Uterus (tissue), 2 donors: ENCODE measurements at regions not wholly inside any gene's neighbourhood (a gene's known extent, or its start where the extent isn't known, plus 50 kb on each side); places are given as distances from the start of the nearest gene placed in this dataset.

Source experiments
- POLR2A ChIP-seq, 2 donors: fragments of 450-650 bp; IDR thresholded peaks; one replicate each; pipeline ENCODE4 v1.6.1; 2016; ENCODE audit warnings: antibody characterized with exemption in 2 of 2, mild to moderate bottlenecking in 1 of 2, moderate library complexity in 1 of 2
- TF ChIP-seq, protein P1 (sequence below), 4 experiments: fragments of 200-600 bp in 2 of 4; fragments of 450-650 bp in 2 of 4; sonication (generic) in 2 of 4; IDR thresholded peaks; one replicate each; pipeline ENCODE4 v1.5.1; 2016 to 2019; ENCODE audit warnings: antibody characterized with exemption in 4 of 4, mild to moderate bottlenecking in 2 of 4, moderate library complexity in 1 of 4

DNA sequence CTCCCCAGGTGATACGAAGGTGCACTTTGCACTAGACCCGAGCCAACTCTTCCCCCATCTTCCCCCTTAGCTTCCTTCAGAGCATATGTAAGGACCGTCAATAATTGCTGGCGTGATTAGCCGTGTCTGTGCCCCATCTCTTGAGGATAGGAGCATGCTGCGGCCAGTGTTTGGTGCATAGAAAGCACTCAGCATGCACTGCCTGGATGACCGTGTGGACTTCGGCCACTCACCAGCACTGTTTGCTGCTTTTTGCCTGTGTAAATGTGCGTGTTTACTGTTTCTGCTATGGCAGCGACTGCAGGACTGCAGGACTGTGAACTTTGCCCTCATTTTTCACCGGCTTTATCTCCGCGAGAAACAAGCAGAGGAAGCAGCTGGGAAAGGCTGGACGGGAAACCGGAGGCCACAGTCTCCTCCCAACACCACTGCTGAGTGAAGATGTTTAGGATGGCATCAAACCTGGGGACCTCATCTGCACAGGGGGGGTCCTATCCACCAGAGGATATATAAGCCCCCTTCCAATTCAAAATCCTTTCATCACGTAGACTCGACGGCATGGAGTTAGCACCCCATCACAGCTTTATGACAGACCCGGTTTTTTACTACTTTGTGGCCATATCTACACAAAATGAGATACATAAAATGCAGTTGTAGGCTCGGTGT lies 150.6 kb upstream of the AFDN start:
- TF ChIP-seq, protein P1, sequence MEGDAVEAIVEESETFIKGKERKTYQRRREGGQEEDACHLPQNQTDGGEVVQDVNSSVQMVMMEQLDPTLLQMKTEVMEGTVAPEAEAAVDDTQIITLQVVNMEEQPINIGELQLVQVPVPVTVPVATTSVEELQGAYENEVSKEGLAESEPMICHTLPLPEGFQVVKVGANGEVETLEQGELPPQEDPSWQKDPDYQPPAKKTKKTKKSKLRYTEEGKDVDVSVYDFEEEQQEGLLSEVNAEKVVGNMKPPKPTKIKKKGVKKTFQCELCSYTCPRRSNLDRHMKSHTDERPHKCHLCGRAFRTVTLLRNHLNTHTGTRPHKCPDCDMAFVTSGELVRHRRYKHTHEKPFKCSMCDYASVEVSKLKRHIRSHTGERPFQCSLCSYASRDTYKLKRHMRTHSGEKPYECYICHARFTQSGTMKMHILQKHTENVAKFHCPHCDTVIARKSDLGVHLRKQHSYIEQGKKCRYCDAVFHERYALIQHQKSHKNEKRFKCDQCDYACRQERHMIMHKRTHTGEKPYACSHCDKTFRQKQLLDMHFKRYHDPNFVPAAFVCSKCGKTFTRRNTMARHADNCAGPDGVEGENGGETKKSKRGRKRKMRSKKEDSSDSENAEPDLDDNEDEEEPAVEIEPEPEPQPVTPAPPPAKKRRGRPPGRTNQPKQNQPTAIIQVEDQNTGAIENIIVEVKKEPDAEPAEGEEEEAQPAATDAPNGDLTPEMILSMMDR (IDR thresholded peaks at IDR 0.05), result no peak
- TF ChIP-seq POLR2A (IDR thresholded peaks at IDR 0.05), result no peak
